Heart left ventricle (tissue), 16 donors: ENCODE measurements at regions not wholly inside any gene's neighbourhood (a gene's known extent, or its start where the extent isn't known, plus 50 kb on each side); places are given as distances from the start of the nearest gene placed in this dataset.

ENCODE experiments used
- ATAC-seq, 4 donors: fragments of 200-7000 bp; cut with Tn5 transposase; one replicate each; pipeline ENCODE4 v1.9.1; 2020 to 2022; ENCODE audit warnings: moderate library complexity in 4 of 4, mild to moderate bottlenecking in 3 of 4, moderate number of reproducible peaks in 1 of 4
- DNase-seq, 5 donors: peaks; one replicate each; pipeline ENCODE4 v3.0.0-alpha.2; 2020
- H3K27ac ChIP-seq, 12 donors: fragments of 200-600 bp; sonication (generic) in 4 of 12; one replicate each; pipeline versions ENCODE4 v1.5.0 to v1.8.0; 2016 to 2022; ENCODE audit warnings: mild to moderate bottlenecking in 2 of 12
- H3K27me3 ChIP-seq, 9 donors: fragments of 200-600 bp; sonication (generic) in 2 of 9; one replicate each; pipeline versions ENCODE4 v1.5.1 to v1.8.0; 2016 to 2022; ENCODE audit warnings: mild to moderate bottlenecking in 3 of 9
- H3K36me3 ChIP-seq, 9 donors: fragments of 200-600 bp; sonication (generic) in 2 of 9; one replicate each; pipeline versions ENCODE4 v1.5.0 to v1.8.0; 2018 to 2022; ENCODE audit warnings: mild to moderate bottlenecking in 2 of 9
- H3K4me1 ChIP-seq, 12 donors: fragments of 200-600 bp; sonication (generic) in 4 of 12; one replicate each; pipeline versions ENCODE4 v1.5.0 to v1.8.0; 2016 to 2022; ENCODE audit warnings: mild to moderate bottlenecking in 3 of 12
- H3K4me3 ChIP-seq, 12 donors: fragments of 200-600 bp; sonication (generic) in 4 of 12; one replicate each; pipeline versions ENCODE4 v1.5.0 to v1.8.0; 2017 to 2022; ENCODE audit warnings: mild to moderate bottlenecking in 9 of 12, moderate library complexity in 4 of 12
- H3K9me3 ChIP-seq, 12 donors: fragments of 200-600 bp; sonication (generic) in 4 of 12; one replicate each; pipeline versions ENCODE4 v1.5.0 to v1.8.0; 2016 to 2022; ENCODE audit warnings: mild to moderate bottlenecking in 1 of 12
- CTCF ChIP-seq, 12 donors: fragments of 200-600 bp; sonication (generic) in 4 of 12; IDR thresholded peaks; one replicate each; pipeline versions ENCODE4 v1.5.0 to v1.8.0; 2018 to 2022; ENCODE audit warnings: antibody characterized with exemption in 12 of 12, mild to moderate bottlenecking in 5 of 12
- POLR2A ChIP-seq, 2 donors: fragments of 450-650 bp; IDR thresholded peaks; one replicate each; pipeline ENCODE4 v1.6.1; 2017; ENCODE audit warnings: antibody characterized with exemption in 2 of 2, mild to moderate bottlenecking in 2 of 2, moderate library complexity in 2 of 2
- WGBS, 4 donors: extraction: QIAGEN DNeasy Blood & Tissue Kit in 2 of 4; methylation state at CpG; one replicate each; pipeline versions ENCODE4 v1.1.5 to v1.1.7; 2013 to 2018; 5-methylcytosine and 5-hydroxymethylcytosine counted together
- intact Hi-C, 10 donors: fragments of 100-400 bp; cut with DNase I; formaldehyde crosslinking; loops; one replicate each; pipeline versions ENCODE4 v1.11.1 to v1.14.2; 2022
- donor health status: ischemic (EF 13 %, LVEDD 7.1; RV severe dilation, severe dysfunction).
- donor health status: healthy with polysubstance abuse.
- donor health status: DM: no; HTN: yes; CAD: no.
- donor health status: DM: no; HTN: no; CAD: no.
- donor health status: ischemic (EF 25% LVEDD 6.9; RV normal size, moderate dysfunction).
- donor health status: ischemic (EF 25% LVEDD 5.7; RV mildly dilated, moderate dysfunction).
- donor health status: healthy.
- donor health status: DM: yes; HTN: yes; CAD: no.
- donor health status: ischemic (EF 35%, LVEDD 5.7; RV mildly dilated, moderate dysfunction).
- donor health status: nonischemic (EF 11% LVEDD 7.7; RV severe dilation, severe dysfunction).
- donor health status: DM: yes; HTN: yes; CAD: no.
- donor health status: PGD.
- donor health status: ischemic (EF 29% LVEDD 5.4; RV normal size, mild dysfunction).
- donor health status: nonischemic (EF 23%, LVEDD 6.1; RV moderate dilation, normal function).

- intact Hi-C loops = loop anchor here in 1 of 10 donors (2.0 kb wide), 1 partner anchor 41 kb away; no protein-coding TSS in a partner anchor
- no peaks in the 10 kb centered on the region for H3K9me3 ChIP-seq
- peak overlapping the region; percentile 66 to 93 (median 82) for H3K4me3 ChIP-seq
- peaks cover 0 to 3% (median 0%) of the 10 kb centered on the region in 9 donors for H3K36me3 ChIP-seq
- peak; percentile 88 to 95 (median 93) for DNase-seq
- WGBS, 4 donors = 0 to 2% (median 1%) methylated on average over 27 to 95 of the region's 95 CpGs
- peak; percentile 35 to 72 (median 65) for ATAC-seq
- TF ChIP-seq POLR2A (IDR thresholded peaks at IDR 0.05) (peak in 1 of 2 donors; percentile 65), CTCF (IDR thresholded peaks at IDR 0.05) (peak in 9 of 12 donors; percentile 18 to 51 (median 32))
- peaks cover 0 to 34% (median 0%) of the 10 kb centered on the region in 9 donors for H3K27me3 ChIP-seq
- peaks cover 0 to 60% (median 21%) of the 10 kb centered on the region in 12 donors for H3K4me1 ChIP-seq
- H3K27ac ChIP-seq = peak overlapping the region; percentile 94 to 99 (median 97)
Observed at GRCh38 chr17:81345228-81346089, 49.8 kb upstream of the BAHCC1 start.
